ENCODE measurements at regions not wholly inside any gene's neighbourhood (a gene's known extent, or its start where the extent isn't known, plus 50 kb on each side); places are given as distances from the start of the nearest gene placed in this dataset.

DNA sequence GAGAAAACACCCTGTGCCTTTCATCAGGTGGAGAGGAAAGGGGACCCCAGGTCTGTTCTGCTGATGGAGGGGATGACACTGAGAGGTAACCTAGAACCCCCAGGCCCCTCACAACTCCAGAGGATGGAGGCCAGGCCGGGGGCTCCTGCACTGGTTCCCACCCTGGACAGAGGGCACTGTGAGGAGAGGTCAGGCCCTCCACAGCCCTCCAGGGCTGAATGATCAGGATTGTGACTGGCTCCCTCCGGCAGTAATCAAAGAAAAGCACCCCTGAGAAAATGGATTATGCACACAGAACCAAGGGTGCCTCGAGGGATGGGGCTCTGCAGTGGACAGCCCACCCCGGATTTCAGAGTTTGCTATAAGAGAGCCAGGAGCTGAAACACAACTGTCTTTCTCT is 502.8 kb downstream of the TCERG1L start:
- TF ChIP-seq, protein P1, sequence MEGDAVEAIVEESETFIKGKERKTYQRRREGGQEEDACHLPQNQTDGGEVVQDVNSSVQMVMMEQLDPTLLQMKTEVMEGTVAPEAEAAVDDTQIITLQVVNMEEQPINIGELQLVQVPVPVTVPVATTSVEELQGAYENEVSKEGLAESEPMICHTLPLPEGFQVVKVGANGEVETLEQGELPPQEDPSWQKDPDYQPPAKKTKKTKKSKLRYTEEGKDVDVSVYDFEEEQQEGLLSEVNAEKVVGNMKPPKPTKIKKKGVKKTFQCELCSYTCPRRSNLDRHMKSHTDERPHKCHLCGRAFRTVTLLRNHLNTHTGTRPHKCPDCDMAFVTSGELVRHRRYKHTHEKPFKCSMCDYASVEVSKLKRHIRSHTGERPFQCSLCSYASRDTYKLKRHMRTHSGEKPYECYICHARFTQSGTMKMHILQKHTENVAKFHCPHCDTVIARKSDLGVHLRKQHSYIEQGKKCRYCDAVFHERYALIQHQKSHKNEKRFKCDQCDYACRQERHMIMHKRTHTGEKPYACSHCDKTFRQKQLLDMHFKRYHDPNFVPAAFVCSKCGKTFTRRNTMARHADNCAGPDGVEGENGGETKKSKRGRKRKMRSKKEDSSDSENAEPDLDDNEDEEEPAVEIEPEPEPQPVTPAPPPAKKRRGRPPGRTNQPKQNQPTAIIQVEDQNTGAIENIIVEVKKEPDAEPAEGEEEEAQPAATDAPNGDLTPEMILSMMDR (IDR thresholded peaks at IDR 0.05; ENCODE audit: insufficient read depth, low read depth, low read length), result no peak
- no peak for DNase-seq (ENCODE audit: low read depth)
- ChIA-PET CTCF (no interaction called here), POLR2A (no interaction called here)
- Histone ChIP-seq H3K27me3 (ENCODE audit: control insufficient read depth, insufficient read depth, low read length) (no peaks in the 10 kb centered on the region), H3K4me3 (ENCODE audit: low read depth, low read length) (no peak overlapping the region), H3K36me3 (ENCODE audit: control insufficient read depth, insufficient read depth, low read length) (no peaks in the 10 kb centered on the region)

DNA sequence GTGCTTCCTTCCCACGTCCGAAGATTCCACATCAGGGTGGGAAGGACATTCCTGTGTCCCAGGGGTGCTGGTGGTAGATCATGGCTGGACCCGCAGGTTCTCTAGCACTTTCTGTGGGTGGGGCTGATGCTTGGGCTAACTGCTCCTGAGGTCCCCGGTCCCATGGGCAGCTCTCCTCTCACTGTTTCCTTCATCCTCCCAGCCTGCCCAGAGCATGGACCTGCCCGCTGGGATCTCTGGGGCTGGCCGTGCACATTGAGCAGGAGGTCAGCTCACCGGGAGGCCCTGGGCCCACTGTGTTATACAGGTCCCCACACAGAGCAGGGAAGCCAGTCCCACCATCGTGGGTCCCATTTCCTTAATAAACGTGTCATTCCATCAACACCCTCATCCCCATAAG is 502.3 kb downstream of the TCERG1L start:
- TF ChIP-seq, protein P1 (IDR thresholded peaks at IDR 0.05; ENCODE audit: insufficient read depth, low read depth, low read length), result no peak
- DNase-seq (ENCODE audit: low read depth), result no peak
- Histone ChIP-seq H3K4me3 (ENCODE audit: low read depth, low read length) (no peak overlapping the region), H3K27me3 (ENCODE audit: control insufficient read depth, insufficient read depth, low read length) (no peaks in the 10 kb centered on the region), H3K36me3 (ENCODE audit: control insufficient read depth, insufficient read depth, low read length) (no peaks in the 10 kb centered on the region)
- ChIA-PET CTCF (no interaction called here), POLR2A (no interaction called here)

DNA sequence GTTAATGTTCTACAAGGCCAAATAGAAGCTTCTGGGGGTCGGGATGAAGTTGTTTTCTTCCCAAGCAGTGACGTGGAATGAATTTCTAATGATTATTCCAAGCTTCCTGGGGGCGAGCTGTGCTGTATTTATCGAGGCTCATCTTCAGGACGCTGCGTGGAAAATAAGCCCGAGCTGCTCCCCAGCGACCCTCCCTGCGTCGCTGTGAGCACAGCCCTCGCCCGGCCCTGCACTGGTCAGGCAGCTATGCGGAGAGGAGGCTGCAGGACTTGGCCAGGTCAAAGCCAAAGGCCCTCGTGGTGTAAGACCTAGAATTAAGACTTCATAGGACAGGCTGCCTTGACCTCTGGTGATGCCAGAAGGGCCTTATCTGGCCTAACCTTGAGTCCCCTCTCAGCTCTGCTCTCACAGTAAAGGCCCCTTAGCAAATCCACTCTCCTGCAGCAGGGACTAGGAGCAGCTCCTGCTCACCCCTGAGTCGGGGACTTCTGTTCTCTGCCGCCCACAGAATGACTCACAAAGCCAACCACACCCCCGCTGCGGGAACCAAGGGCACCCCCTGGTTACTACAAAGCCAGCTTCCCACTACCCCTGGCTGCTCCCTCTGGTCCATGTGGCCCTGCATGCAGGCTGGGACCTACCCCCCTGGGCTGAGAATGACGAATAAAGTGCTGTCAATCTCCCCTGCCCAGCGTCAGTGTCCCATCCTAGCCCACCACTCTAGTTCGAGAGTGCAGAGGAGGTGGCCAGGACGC is 501.6 kb downstream of the TCERG1L start:
- TF ChIP-seq, protein P1 (IDR thresholded peaks at IDR 0.05; ENCODE audit: insufficient read depth, low read depth, low read length), result no peak
- ChIA-PET CTCF (no interaction called here), POLR2A (no interaction called here)
- DNase-seq (ENCODE audit: low read depth), result no peak
- no peak overlapping the region for H3K4me3 ChIP-seq (ENCODE audit: low read depth, low read length)
- no peaks in the 10 kb centered on the region for H3K36me3 ChIP-seq (ENCODE audit: control insufficient read depth, insufficient read depth, low read length)
- H3K27me3 ChIP-seq (ENCODE audit: control insufficient read depth, insufficient read depth, low read length), result no peaks in the 10 kb centered on the region

DNA sequence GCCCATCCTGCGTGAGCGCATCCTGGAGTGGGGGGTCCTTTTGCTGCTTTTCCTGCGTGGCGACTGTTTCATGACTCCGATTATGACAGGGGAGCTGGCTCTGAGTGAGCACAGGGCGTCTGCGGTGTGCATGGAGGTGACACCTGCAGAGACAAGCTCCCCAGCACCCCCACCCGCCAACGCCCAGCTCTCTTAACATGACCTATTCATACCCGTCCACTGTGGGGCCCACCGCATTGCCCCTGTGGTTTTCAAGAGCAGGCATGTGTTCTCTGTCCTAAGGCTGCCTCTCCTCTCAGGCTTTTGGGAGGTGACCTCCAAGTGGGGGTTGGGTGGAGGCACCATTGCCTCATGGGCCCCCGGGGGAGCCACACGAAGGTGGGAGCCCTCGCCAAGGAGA is 500.7 kb downstream of the TCERG1L start:
- H3K4me3 ChIP-seq (ENCODE audit: low read depth, low read length), result no peak overlapping the region
- CTCF ChIA-PET, result no interaction called here
- H3K36me3 ChIP-seq (ENCODE audit: control insufficient read depth, insufficient read depth, low read length), result no peaks in the 10 kb centered on the region
- POLR2A ChIA-PET, result no interaction called here
- H3K27me3 ChIP-seq (ENCODE audit: control insufficient read depth, insufficient read depth, low read length), result no peaks in the 10 kb centered on the region
- no peak for DNase-seq (ENCODE audit: low read depth)
- TF ChIP-seq, protein P1 (IDR thresholded peaks at IDR 0.05; ENCODE audit: insufficient read depth, low read depth, low read length), result no peak

DNA sequence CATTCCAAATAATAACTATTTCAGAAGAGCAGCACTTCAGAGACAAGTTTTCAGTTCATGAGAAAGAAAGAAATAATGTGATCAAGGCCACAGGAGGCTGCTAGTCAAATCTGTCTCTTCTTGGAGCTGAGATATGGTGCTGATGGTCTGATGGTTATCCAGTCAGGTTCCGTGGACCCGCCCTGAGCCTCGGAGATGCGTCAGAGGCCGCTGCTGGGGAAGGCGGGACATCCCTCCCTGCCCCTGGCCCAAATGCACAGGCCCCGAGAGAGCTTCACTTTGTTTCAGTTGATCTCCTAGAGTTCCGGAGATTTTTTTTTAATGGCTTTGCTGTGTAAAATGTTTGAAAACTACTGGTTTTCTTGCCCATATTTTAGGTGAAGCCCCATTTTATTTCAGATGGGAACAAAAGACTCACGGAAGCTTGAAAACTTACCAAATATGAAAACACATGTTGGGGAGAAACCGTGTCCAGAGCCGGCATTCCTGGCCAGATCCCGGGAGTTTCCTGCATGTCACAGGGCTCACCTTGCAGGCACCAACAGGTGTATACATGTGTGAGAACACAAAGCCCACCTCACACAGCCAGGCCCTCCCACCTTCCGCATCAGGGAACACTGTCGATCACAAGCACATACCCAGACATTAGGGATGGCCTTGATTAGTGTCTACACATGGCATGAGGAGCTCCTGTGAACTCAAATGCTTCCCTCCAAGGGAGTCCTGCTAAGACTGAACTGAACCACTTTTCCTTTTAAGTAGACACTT is 499.0 kb downstream of the TCERG1L start:
- Histone ChIP-seq H3K36me3 (ENCODE audit: control insufficient read depth, insufficient read depth, low read length) (no peaks in the 10 kb centered on the region), H3K4me3 (ENCODE audit: low read depth, low read length) (no peak overlapping the region), H3K27me3 (ENCODE audit: control insufficient read depth, insufficient read depth, low read length) (no peaks in the 10 kb centered on the region)
- CTCF ChIA-PET, result no interaction called here
- TF ChIP-seq, protein P1 (IDR thresholded peaks at IDR 0.05; ENCODE audit: insufficient read depth, low read depth, low read length), result no peak
- DNase-seq (ENCODE audit: low read depth), result no peak
- POLR2A ChIA-PET, result no interaction called here

All from BJ (cell line).